ENCODE measurements at regions not wholly inside any gene's neighbourhood (a gene's known extent, or its start where the extent isn't known, plus 50 kb on each side); places are given as distances from the start of the nearest gene placed in this dataset.

DNA sequence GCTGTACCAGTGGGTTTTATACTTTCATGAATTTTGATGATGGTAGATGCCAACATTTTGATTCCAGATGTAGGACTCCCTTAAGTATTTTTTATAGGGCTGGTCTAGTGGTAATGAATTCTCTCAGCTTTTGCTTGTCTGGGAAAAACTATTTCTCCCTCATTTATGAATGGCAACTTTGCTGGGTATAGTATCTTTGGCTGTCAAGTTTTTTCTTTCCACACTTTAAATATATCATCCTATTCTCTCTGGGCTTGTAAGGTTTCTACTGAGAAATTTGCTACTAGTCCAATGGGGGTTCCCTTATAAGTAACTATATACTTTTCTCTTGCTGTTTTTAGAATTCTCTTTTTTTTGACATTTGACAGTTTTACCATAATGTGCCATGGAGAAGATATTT, 629.3 kb downstream of the NR2F1-AS1 start:
- H3K9me3 ChIP-seq (ENCODE audit: low read length): peaks cover 3% of the 10 kb centered on the region; the same call in 1 of the 2 replicates
- no peaks in the 10 kb centered on the region for H3K79me2 ChIP-seq (ENCODE audit: insufficient read depth, low read length)
- H3K9ac ChIP-seq (ENCODE audit: low read length): no peak overlapping the region
- H3K4me3 ChIP-seq (ENCODE audit: low read depth, low read length, poor library complexity, severe bottlenecking): no peak overlapping the region
- no peak overlapping the region for H3K4me2 ChIP-seq (ENCODE audit: low read length)
- H2AFZ ChIP-seq (ENCODE audit: low read length): no peak overlapping the region
- H3K27ac ChIP-seq (ENCODE audit: low read depth, low read length, poor library complexity, severe bottlenecking): no peak overlapping the region
- no peaks in the 10 kb centered on the region for H3K36me3 ChIP-seq (ENCODE audit: insufficient read depth, low read length)
- no peaks in the 10 kb centered on the region for H4K20me1 ChIP-seq (ENCODE audit: insufficient read depth, low read length)
- no peaks in the 10 kb centered on the region for H3F3A ChIP-seq (ENCODE audit: insufficient read depth, low read length)
- no peaks in the 10 kb centered on the region for H3K9me2 ChIP-seq (ENCODE audit: low read depth, low read length)
- no peaks in the 10 kb centered on the region for H3K4me1 ChIP-seq (ENCODE audit: insufficient read depth, low read length, severe bottlenecking)
- no peaks in the 10 kb centered on the region for H3K27me3 ChIP-seq (ENCODE audit: insufficient read depth, low read length)
- TF ChIP-seq, protein P1, sequence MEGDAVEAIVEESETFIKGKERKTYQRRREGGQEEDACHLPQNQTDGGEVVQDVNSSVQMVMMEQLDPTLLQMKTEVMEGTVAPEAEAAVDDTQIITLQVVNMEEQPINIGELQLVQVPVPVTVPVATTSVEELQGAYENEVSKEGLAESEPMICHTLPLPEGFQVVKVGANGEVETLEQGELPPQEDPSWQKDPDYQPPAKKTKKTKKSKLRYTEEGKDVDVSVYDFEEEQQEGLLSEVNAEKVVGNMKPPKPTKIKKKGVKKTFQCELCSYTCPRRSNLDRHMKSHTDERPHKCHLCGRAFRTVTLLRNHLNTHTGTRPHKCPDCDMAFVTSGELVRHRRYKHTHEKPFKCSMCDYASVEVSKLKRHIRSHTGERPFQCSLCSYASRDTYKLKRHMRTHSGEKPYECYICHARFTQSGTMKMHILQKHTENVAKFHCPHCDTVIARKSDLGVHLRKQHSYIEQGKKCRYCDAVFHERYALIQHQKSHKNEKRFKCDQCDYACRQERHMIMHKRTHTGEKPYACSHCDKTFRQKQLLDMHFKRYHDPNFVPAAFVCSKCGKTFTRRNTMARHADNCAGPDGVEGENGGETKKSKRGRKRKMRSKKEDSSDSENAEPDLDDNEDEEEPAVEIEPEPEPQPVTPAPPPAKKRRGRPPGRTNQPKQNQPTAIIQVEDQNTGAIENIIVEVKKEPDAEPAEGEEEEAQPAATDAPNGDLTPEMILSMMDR (IDR thresholded peaks at IDR 0.05; ENCODE audit: low read length): no peak

DNA sequence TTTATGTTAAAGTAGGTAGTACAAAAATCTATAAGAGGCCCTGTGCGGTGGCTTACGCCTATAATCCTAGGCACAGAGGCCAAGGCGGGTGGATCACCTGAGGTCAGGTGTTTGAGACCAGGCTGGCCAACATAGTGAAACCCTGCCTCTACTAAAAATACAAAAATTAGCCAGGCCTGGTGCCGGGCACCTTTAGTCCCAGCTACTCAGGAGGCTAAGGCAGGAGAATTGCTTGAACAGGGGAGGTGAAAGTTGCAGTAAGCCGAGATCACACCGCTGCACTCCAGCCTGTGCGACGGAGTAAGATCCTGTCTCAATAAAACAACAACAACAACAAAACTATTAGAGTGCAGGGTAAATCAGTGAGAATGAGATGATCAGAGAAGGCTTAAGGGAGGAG, 634.5 kb downstream of the NR2F1-AS1 start:
- TF ChIP-seq EZH2 (IDR thresholded peaks at IDR 0.05; ENCODE audit: borderline replicate concordance, low read length): no peak
- TF ChIP-seq, protein P1 (IDR thresholded peaks at IDR 0.05; ENCODE audit: low read length): no peak
- Histone ChIP-seq H4K20me1 (ENCODE audit: insufficient read depth, low read length) (no peaks in the 10 kb centered on the region), H3F3A (ENCODE audit: insufficient read depth, low read length) (no peaks in the 10 kb centered on the region), H3K4me1 (ENCODE audit: insufficient read depth, low read length, severe bottlenecking) (no peaks in the 10 kb centered on the region), H2AFZ (ENCODE audit: low read length) (no peak overlapping the region), H3K79me2 (ENCODE audit: insufficient read depth, low read length) (no peaks in the 10 kb centered on the region), H3K27me3 (ENCODE audit: insufficient read depth, low read length) (no peaks in the 10 kb centered on the region), H3K36me3 (ENCODE audit: insufficient read depth, low read length) (no peaks in the 10 kb centered on the region), H3K9me3 (ENCODE audit: low read length) (peaks cover 3% of the 10 kb centered on the region; the same call in 1 of the 2 replicates), H3K9me2 (ENCODE audit: low read depth, low read length) (no peaks in the 10 kb centered on the region), H3K4me2 (ENCODE audit: low read length) (no peak overlapping the region), H3K9ac (ENCODE audit: low read length) (no peak overlapping the region), H3K4me3 (ENCODE audit: low read depth, low read length, poor library complexity, severe bottlenecking) (no peak overlapping the region), H3K27ac (ENCODE audit: low read depth, low read length, poor library complexity, severe bottlenecking) (no peak overlapping the region)

DNA sequence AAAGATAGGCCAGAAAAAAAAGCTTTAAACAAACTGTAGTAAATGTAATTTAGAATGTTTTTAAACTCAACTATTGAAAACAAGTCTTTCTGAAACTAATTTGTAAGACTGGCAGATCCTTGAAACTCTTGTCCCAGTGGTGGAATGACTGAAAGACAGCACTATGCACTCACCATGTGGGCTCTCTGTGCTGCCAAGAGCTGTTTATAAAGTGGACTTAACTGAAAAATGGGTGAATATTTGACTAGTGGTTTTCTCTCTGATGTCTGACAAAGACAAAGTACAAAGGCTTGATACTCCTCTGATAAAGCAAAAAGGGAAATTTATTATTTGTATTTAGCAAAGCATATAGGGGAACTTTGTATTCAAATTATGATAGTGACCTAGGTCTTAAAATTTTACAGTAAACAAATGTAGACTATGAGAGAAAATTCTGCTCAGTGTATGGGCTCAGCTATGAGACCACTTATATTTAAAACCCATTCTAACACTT, 635.4 kb downstream of the NR2F1-AS1 start:
- H3K79me2 ChIP-seq (ENCODE audit: insufficient read depth, low read length): no peaks in the 10 kb centered on the region
- no peak for TF ChIP-seq EZH2 (IDR thresholded peaks at IDR 0.05; ENCODE audit: borderline replicate concordance, low read length)
- TF ChIP-seq, protein P1 (IDR thresholded peaks at IDR 0.05; ENCODE audit: low read length): no peak
- H4K20me1 ChIP-seq (ENCODE audit: insufficient read depth, low read length): no peaks in the 10 kb centered on the region
- H3F3A ChIP-seq (ENCODE audit: insufficient read depth, low read length): no peaks in the 10 kb centered on the region
- peaks cover 3% of the 10 kb centered on the region; the same call in 1 of the 2 replicates for H3K9me3 ChIP-seq (ENCODE audit: low read length)
- H3K27ac ChIP-seq (ENCODE audit: low read depth, low read length, poor library complexity, severe bottlenecking): no peak overlapping the region
- H3K4me2 ChIP-seq (ENCODE audit: low read length): no peak overlapping the region
- H3K27me3 ChIP-seq (ENCODE audit: insufficient read depth, low read length): no peaks in the 10 kb centered on the region
- no peak overlapping the region for H2AFZ ChIP-seq (ENCODE audit: low read length)
- no peak overlapping the region for H3K4me3 ChIP-seq (ENCODE audit: low read depth, low read length, poor library complexity, severe bottlenecking)
- no peaks in the 10 kb centered on the region for H3K36me3 ChIP-seq (ENCODE audit: insufficient read depth, low read length)
- H3K9me2 ChIP-seq (ENCODE audit: low read depth, low read length): no peaks in the 10 kb centered on the region
- H3K9ac ChIP-seq (ENCODE audit: low read length): no peak overlapping the region
- H3K4me1 ChIP-seq (ENCODE audit: insufficient read depth, low read length, severe bottlenecking): no peaks in the 10 kb centered on the region

All from OCI-LY1 (cell line).